Eye (tissue), 1 donor: ENCODE measurements at regions not wholly inside any gene's neighbourhood (a gene's known extent, or its start where the extent isn't known, plus 50 kb on each side); places are given as distances from the start of the nearest gene placed in this dataset.
"Not testable (repeated sequence)": the region's sequence is repeated elsewhere in the genome, so short reads cannot be mapped to it uniquely, and the experiment has no call there.

Experiments used
- DNase-seq: peaks from one replicate; pipeline ENCODE4 v3.0.0-alpha.2; 2015

DNA sequence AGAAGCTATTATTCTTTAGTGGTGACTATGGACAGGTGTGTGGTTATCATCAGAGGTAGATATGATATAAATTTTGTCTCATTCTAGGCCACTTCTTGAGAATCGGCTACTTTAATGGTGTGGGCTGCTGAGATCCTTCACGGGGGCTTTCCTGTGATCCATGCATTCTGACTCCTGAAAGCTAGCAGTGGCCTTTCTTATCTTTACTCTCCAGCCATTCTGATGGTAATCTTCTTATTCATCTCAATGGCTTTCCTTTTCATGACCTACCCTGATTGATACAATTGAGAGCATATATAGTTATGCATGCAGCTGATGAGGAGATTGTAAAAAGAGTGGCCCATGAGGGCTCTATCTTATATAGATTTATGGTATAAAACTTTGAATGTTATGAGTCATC lies 78.3 kb upstream of the ZPLD1 start:
- DNase-seq: no peak

GRCh38 chr3:102357313-102357712 lies 77.5 kb upstream of the ZPLD1 start:
- DNase-seq: not testable (repeated sequence)

DNA sequence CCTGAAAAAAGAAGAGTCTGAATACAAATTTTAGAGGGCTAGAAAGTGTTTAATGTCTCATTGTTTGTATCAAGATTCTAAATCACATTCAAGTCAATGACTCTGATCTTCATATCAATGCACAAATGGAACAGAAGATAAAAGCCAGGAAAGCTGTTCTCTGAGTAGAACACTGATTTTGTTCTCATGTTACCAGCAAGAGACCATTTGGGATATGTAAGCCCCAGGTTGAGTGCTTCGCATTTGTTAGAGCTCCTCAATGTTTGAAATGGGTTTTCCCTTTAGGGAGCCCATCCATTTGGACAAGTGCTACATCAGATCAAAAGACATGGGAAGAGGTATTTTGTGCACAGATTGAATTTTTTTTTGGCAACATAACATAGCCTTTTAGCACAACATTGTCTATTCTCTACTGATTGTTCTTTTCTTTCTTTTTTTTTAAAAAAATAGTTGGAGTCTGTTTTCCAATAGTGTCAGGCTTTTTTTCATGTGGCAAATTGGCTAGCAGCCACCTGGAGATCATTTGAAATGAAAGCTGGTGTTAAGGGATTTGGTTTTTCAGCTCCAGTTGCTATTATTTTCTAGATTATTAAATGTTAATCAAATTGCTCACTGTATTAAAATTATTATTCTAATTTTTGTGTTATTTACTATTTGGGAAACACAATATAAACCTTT lies 74.5 kb upstream of the ZPLD1 start:
- DNase-seq: no peak

DNA sequence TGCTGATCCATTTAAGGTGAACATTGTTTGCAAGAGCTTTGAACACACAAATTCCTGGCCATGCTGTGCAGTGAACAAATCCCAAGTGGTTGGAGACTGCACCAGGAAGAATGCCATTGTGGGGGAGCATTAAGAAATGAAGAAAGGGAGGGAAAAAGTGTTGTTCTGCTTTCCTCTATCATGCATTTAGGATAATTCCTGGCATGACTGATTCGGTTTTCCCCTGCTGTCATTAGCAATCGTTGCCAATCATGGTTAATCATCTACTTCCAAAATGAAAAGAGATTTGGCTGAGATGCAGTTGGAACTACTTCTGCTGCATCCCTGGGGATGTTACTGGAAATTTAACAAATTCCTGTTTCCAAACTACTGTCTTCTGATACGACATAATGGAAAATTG lies 73.7 kb upstream of the ZPLD1 start:
- DNase-seq: no peak

- DNase-seq: not testable (repeated sequence)
Observed at GRCh38 chr3:102366116-102366515, 68.7 kb upstream of the ZPLD1 start.

DNA sequence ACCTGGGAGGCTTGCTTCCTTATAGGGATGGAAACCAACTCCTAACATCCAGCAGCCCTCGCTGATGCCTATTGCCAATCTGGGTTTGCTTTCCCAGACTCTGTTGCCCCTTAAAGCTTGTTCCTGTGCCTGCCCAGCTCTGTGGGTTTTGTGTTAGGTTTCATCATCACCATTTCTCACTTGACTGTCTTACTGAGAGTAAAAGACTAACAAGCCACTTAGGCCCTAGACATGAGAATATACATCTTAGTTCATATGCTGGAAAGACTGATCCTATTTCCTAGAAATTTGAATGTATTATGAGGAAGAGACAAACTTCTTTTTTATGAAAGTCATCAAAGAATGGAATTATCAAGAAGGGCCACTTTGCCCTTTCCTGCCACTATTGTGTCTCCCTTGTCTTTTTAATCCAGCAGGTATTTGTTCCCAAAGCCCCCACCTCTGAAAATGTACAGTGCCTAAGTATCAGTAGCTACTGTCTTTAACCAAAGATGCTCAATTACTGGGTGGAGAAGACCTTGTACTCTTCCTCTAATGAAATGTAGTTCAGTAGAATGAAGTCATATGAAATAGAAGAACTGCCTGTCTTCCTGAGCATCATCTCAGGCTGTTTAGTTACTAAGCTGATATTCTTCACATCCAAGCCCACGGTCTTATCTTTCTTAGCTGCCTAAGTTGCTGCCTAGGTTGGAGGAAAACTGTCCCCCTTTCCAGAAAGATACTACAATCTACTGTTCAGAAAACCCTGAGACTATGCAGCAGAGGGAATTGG lies 59.8 kb upstream of the ZPLD1 start:
- peak; percentile 39 for DNase-seq

- DNase-seq: no peak
Observed at GRCh38 chr3:102378216-102378615, 56.6 kb upstream of the ZPLD1 start.

GRCh38 chr3:102382201-102382600 lies 52.6 kb upstream of the ZPLD1 start:
- DNase-seq: not testable (repeated sequence)
